Adrenal gland (tissue), 5 donors: ENCODE measurements at regions not wholly inside any gene's neighbourhood (a gene's known extent, or its start where the extent isn't known, plus 50 kb on each side); places are given as distances from the start of the nearest gene placed in this dataset.

Source experiments
- CTCF ChIP-seq, 6 experiments: fragments of 450-650 bp in 4 of 6; fragments of 200-600 bp in 2 of 6; sonication (generic) in 1 of 6; IDR thresholded peaks; 1 replicate in 5 of 6; 2 replicates in 1 of 6; pipeline versions ENCODE4 v1.5.1 to v1.8.0; 2016 to 2021; ENCODE audit warnings: antibody characterized with exemption in 6 of 6, mild to moderate bottlenecking in 2 of 6, moderate library complexity in 1 of 6
- POLR2A ChIP-seq, 2 donors: fragments of 450-650 bp; IDR thresholded peaks; one replicate each; pipeline ENCODE4 v1.6.1; 2017; ENCODE audit warnings: antibody characterized with exemption in 2 of 2, mild to moderate bottlenecking in 2 of 2, moderate library complexity in 1 of 2
- donor health status: DM: no; HTN: no; CAD: no.

GRCh38 chr1:115429884-115430283, 91.8 kb upstream of the NGF start:
- no peak for TF ChIP-seq CTCF (IDR thresholded peaks at IDR 0.05)
- TF ChIP-seq POLR2A (IDR thresholded peaks at IDR 0.05) = no peak
